K562 (cell line): ENCODE measurements at regions not wholly inside any gene's neighbourhood (a gene's known extent, or its start where the extent isn't known, plus 50 kb on each side); places are given as distances from the start of the nearest gene placed in this dataset.

Experiments used
- ATAC-seq: fragments of 200-7000 bp; cut with Tn5 transposase; 3 replicates; pipeline ENCODE4 v1.9.1; 2020; ENCODE audit warnings: moderate library complexity
- BruUV-seq: library from RNA; stranded (reverse); fragments of 400-500 nt; replicated peaks from 2 replicates; lab custom pipeline; 2021; lab: Mats Ljungman, UMichigan
- CTCF ChIA-PET: fragments of 300-600 bp; formaldehyde crosslinking; extraction: SDS; loops from one replicate; lab custom pipeline; 2021; ENCODE audit warnings: low intra/inter-chr PET ratio; lab: Yijun Ruan, JAX
- POLR2A ChIA-PET: fragments of 300-600, 350-650 bp; sonication (Branson Sonifier 250); formaldehyde crosslinking; extraction: SDS; loops from one replicate; lab custom pipeline; 2021; ENCODE audit warnings: antibody characterized with exemption, inconsistent platforms; lab: Yijun Ruan, JAX
- DNase-seq, 4 experiments: peaks; one replicate each; pipeline versions ENCODE4 v3.0.0 to v3.0.0-alpha.2; 2011 to 2018; ENCODE audit warnings: low spot score in 3 of 4, mixed read lengths in 3 of 4; ENCODE audit errors: extremely low read depth in 1 of 4
- FAIRE-seq: peaks from 2 replicates; lab custom pipeline; 2011; peaks lifted over from hg19 to GRCh38; lab: Jason Lieb, UNC
- H2AFZ ChIP-seq: 2 replicates; pipeline ENCODE4 v1.6.0; 2011; ENCODE audit warnings: low read depth, low read length, control low read depth, inconsistent platforms
- H3K27ac ChIP-seq: fragments of 200-600 bp; 3 replicates; pipeline ENCODE4 v1.8.0; 2011; ENCODE audit warnings: low read depth, mild to moderate bottlenecking, control low read depth, inconsistent platforms, low read length, moderate library complexity, mixed read lengths; ENCODE audit errors: extremely low read depth
- H3K27me3 ChIP-seq, 2 experiments: fragments of 300-600 bp in 1 of 2; 2 replicates in 1 of 2; 3 replicates in 1 of 2; pipeline versions ENCODE4 v1.6.0 to v1.8.0; 2011; ENCODE audit warnings: inconsistent platforms in 2 of 2, low read length in 2 of 2, mild to moderate bottlenecking in 1 of 2, mixed read lengths in 1 of 2, moderate library complexity in 1 of 2; ENCODE audit not compliant: control insufficient read depth in 2 of 2, insufficient read depth in 2 of 2
- H3K36me3 ChIP-seq: fragments of 300-600 bp; 3 replicates; pipeline ENCODE4 v1.8.0; 2011; ENCODE audit warnings: mild to moderate bottlenecking, low read length, inconsistent platforms; ENCODE audit not compliant: control insufficient read depth, insufficient read depth
- H3K4me1 ChIP-seq, 2 experiments: fragments of 200-600 bp in 1 of 2; replicated peaks in 1 of 2; 2 replicates in 1 of 2; 3 replicates in 1 of 2; pipeline versions ENCODE4 v1.5.1 to v1.8.0; 2011; ENCODE audit warnings: inconsistent platforms in 2 of 2, low read length in 2 of 2, mild to moderate bottlenecking in 1 of 2, mixed read lengths in 1 of 2, moderate library complexity in 1 of 2; ENCODE audit not compliant: control insufficient read depth in 2 of 2, insufficient read depth in 2 of 2
- H3K4me2 ChIP-seq: 2 replicates; pipeline ENCODE4 v1.6.1; 2011; ENCODE audit warnings: low read length, control low read depth, inconsistent platforms, mixed read lengths; ENCODE audit not compliant: insufficient read depth
- H3K4me3 ChIP-seq: fragments of 200-600 bp; sonication (generic), shearing (Covaris generic); 2 replicates; pipeline ENCODE4 v1.5.1; 2016; ENCODE audit warnings: control low read depth, inconsistent platforms
- H3K79me2 ChIP-seq: fragments of 200-600 bp; 3 replicates; pipeline ENCODE4 v1.8.0; 2011; ENCODE audit warnings: low read length, inconsistent platforms; ENCODE audit not compliant: control insufficient read depth, insufficient read depth
- H3K9ac ChIP-seq, 2 experiments: 2 replicates each; pipeline versions ENCODE4 v1.6.0 to v1.6.1; 2011; ENCODE audit warnings: low read depth in 2 of 2, low read length in 2 of 2, control low read depth in 1 of 2, inconsistent platforms in 1 of 2, mild to moderate bottlenecking in 1 of 2, mixed read lengths in 1 of 2; ENCODE audit not compliant: insufficient read depth in 1 of 2
- H3K9me1 ChIP-seq: one replicate; pipeline ENCODE4 v1.6.0; 2011; ENCODE audit warnings: inconsistent platforms, mild to moderate bottlenecking, low read length, moderate library complexity; ENCODE audit not compliant: control insufficient read depth, insufficient read depth
- H3K9me3 ChIP-seq: replicated peaks from 2 replicates; pipeline ENCODE4 v1.5.1; 2011; ENCODE audit warnings: low read depth, low read length, inconsistent platforms; ENCODE audit not compliant: control insufficient read depth, insufficient read depth
- H4K20me1 ChIP-seq: replicated peaks from 2 replicates; pipeline ENCODE4 v1.6.1; 2011; ENCODE audit warnings: low read length, inconsistent platforms, mixed read lengths; ENCODE audit not compliant: control insufficient read depth, insufficient read depth
- ARID1B ChIP-seq: fragments of 450-650 bp; IDR thresholded peaks from 2 replicates; pipeline ENCODE4 v1.6.1; 2016; ENCODE audit warnings: antibody characterized with exemption, mild to moderate bottlenecking, inconsistent platforms
- CBX5 ChIP-seq: IDR thresholded peaks from 2 replicates; pipeline ENCODE4 v1.6.1; 2014; ENCODE audit warnings: low read depth, borderline replicate concordance
- RERE ChIP-seq: sonication (generic); formaldehyde crosslinking; IDR thresholded peaks from 2 replicates; pipeline ENCODE4 v1.8.0; 2023; ENCODE audit warnings: missing genetic modification reagents, mild to moderate bottlenecking, borderline replicate concordance
- ZNF311 ChIP-seq: fragments of 250-450 bp; sonication (Bioruptor Pico); IDR thresholded peaks from 2 replicates; pipeline ENCODE4 v1.4.0; 2020; ENCODE audit warnings: mild to moderate bottlenecking, moderate library complexity
- ZNF785 ChIP-seq: fragments of 250-450 bp; sonication (Bioruptor Pico); IDR thresholded peaks from 2 replicates; pipeline ENCODE4 v1.4.0; 2020; ENCODE audit warnings: mild to moderate bottlenecking
- WGBS: fragments of 100-300 bp; shearing (Covaris generic); methylation state at CpG from one replicate; pipeline ENCODE4 v1.1.6; 2016; ENCODE audit warnings: low coverage, mixed read lengths; ENCODE audit not compliant: insufficient coverage; ENCODE audit errors: missing lambda C conversion rate; 5-methylcytosine and 5-hydroxymethylcytosine counted together
- in situ Hi-C: fragments of 300-500 bp; cut with MboI; formaldehyde crosslinking; loops from 4 replicates; pipeline ENCODE4 v1.15.0; 2018; ENCODE audit warnings: inconsistent platforms, mixed read lengths
- intact Hi-C: fragments of 100-400 bp; cut with micrococcal nuclease; formaldehyde crosslinking; loops from 2 replicates; pipeline ENCODE4 v1.14.2; 2022
- TF ChIP-seq, protein P1 (sequence below): IDR thresholded peaks from 2 replicates; pipeline ENCODE4 v1.6.1; 2011; ENCODE audit warnings: borderline replicate concordance, low read depth, mild to moderate bottlenecking, moderate library complexity, low read length; ENCODE audit not compliant: insufficient read depth, poor library complexity, severe bottlenecking
- TF ChIP-seq, protein P2 (sequence below): fragments of 450-650 bp; formaldehyde crosslinking; IDR thresholded peaks from 2 replicates; pipeline ENCODE4 v1.4.0; 2020; ENCODE audit warnings: mild to moderate bottlenecking, moderate library complexity
- TF ChIP-seq, protein P3 (sequence below): fragments of 250-450 bp; sonication (Bioruptor Pico); IDR thresholded peaks from 2 replicates; pipeline ENCODE4 v1.4.0; 2020; ENCODE audit warnings: borderline replicate concordance
- TF ChIP-seq, protein P4 (sequence below): sonication (generic); formaldehyde crosslinking; IDR thresholded peaks from 2 replicates; pipeline ENCODE4 v1.8.0; 2022; ENCODE audit warnings: missing genetic modification reagents, mild to moderate bottlenecking, borderline replicate concordance

DNA sequence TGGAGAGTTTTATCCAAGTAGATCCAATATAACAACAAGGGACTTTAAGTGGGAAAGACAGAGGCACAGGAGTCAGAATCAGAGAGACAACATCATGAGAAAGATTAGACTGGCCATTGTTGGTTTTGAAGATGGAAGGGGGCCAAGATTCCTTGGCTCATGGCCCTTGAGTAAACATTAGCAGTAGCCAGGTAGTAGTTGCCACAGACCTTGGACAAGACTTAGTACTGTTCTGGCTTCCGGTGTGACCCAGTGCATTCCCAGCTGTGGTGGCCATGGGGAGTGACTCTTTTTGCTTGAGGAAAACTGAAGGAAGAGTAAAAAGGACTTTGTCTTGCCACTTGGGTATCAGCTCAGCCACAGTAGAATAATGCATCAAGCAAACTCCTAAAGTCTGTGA is 462.2 kb upstream of the CPXCR1 start:
- Histone ChIP-seq H2AFZ (no peak overlapping the region), H3K27me3 (no peaks in the 10 kb centered on the region), H3K27ac (no peak overlapping the region), H3K36me3 (no peaks in the 10 kb centered on the region), H3K9me3 (no peaks in the 10 kb centered on the region), H3K79me2 (no peaks in the 10 kb centered on the region), H3K9me1 (no peaks in the 10 kb centered on the region), H4K20me1 (no peaks in the 10 kb centered on the region), H3K4me3 (no peak overlapping the region), H3K9ac (no peak overlapping the region), H3K4me1 (no peaks in the 10 kb centered on the region), H3K4me2 (no peak overlapping the region)
- in situ Hi-C loops (no loop called here), intact Hi-C loops (no loop called here)
- DNase-seq (no peak), ATAC-seq (no peak), FAIRE-seq (no peak)
- 20% methylated on average over 1 of the region's 1 CpG for WGBS
- CTCF ChIA-PET, result no interaction called here
- BruUV-seq, result no TSS peak
- POLR2A ChIA-PET, result interaction anchor here (0.8 kb wide), 1 partner anchor 48 kb away, joined by 3 read pairs; no protein-coding TSS in a partner anchor
- TF ChIP-seq RERE (CRISPR knock-in tag) (no peak), ZNF785 (CRISPR knock-in tag) (no peak), ZNF311 (CRISPR knock-in tag) (no peak), ARID1B (no peak), CBX5 (no peak)
- TF ChIP-seq, protein P1, sequence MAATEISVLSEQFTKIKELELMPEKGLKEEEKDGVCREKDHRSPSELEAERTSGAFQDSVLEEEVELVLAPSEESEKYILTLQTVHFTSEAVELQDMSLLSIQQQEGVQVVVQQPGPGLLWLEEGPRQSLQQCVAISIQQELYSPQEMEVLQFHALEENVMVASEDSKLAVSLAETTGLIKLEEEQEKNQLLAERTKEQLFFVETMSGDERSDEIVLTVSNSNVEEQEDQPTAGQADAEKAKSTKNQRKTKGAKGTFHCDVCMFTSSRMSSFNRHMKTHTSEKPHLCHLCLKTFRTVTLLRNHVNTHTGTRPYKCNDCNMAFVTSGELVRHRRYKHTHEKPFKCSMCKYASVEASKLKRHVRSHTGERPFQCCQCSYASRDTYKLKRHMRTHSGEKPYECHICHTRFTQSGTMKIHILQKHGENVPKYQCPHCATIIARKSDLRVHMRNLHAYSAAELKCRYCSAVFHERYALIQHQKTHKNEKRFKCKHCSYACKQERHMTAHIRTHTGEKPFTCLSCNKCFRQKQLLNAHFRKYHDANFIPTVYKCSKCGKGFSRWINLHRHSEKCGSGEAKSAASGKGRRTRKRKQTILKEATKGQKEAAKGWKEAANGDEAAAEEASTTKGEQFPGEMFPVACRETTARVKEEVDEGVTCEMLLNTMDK, result no peak
- TF ChIP-seq, protein P2, sequence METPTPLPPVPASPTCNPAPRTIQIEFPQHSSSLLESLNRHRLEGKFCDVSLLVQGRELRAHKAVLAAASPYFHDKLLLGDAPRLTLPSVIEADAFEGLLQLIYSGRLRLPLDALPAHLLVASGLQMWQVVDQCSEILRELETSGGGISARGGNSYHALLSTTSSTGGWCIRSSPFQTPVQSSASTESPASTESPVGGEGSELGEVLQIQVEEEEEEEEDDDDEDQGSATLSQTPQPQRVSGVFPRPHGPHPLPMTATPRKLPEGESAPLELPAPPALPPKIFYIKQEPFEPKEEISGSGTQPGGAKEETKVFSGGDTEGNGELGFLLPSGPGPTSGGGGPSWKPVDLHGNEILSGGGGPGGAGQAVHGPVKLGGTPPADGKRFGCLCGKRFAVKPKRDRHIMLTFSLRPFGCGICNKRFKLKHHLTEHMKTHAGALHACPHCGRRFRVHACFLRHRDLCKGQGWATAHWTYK, result no peak
- TF ChIP-seq, protein P3, sequence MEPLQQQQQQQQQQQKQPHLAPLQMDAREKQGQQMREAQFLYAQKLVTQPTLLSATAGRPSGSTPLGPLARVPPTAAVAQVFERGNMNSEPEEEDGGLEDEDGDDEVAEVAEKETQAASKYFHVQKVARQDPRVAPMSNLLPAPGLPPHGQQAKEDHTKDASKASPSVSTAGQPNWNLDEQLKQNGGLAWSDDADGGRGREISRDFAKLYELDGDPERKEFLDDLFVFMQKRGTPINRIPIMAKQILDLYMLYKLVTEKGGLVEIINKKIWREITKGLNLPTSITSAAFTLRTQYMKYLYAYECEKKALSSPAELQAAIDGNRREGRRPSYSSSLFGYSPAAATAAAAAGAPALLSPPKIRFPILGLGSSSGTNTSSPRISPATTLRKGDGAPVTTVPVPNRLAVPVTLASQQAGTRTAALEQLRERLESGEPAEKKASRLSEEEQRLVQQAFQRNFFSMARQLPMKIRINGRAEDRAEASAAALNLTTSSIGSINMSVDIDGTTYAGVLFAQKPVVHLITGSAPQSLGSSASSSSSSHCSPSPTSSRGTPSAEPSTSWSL (CRISPR knock-in tag), result no peak
- TF ChIP-seq, protein P4, sequence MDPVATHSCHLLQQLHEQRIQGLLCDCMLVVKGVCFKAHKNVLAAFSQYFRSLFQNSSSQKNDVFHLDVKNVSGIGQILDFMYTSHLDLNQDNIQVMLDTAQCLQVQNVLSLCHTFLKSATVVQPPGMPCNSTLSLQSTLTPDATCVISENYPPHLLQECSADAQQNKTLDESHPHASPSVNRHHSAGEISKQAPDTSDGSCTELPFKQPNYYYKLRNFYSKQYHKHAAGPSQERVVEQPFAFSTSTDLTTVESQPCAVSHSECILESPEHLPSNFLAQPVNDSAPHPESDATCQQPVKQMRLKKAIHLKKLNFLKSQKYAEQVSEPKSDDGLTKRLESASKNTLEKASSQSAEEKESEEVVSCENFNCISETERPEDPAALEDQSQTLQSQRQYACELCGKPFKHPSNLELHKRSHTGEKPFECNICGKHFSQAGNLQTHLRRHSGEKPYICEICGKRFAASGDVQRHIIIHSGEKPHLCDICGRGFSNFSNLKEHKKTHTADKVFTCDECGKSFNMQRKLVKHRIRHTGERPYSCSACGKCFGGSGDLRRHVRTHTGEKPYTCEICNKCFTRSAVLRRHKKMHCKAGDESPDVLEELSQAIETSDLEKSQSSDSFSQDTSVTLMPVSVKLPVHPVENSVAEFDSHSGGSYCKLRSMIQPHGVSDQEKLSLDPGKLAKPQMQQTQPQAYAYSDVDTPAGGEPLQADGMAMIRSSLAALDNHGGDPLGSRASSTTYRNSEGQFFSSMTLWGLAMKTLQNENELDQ, result no peak
